Lower leg skin (tissue), 4 donors: ENCODE measurements at regions not wholly inside any gene's neighbourhood (a gene's known extent, or its start where the extent isn't known, plus 50 kb on each side); places are given as distances from the start of the nearest gene placed in this dataset.

ENCODE experiments used
- DNase-seq, 2 donors: peaks; one replicate each; pipeline ENCODE4 v3.0.0-alpha.2; 2019; ENCODE audit warnings: low spot score in 2 of 2
- H3K4me3 ChIP-seq: fragments of 200-600 bp; sonication (generic); 2 replicates; pipeline ENCODE4 v1.5.1; 2017; ENCODE audit warnings: mild to moderate bottlenecking, low read depth; ENCODE audit not compliant: poor library complexity, severe bottlenecking
- CTCF ChIP-seq, 3 donors: fragments of 450-650 bp; IDR thresholded peaks; one replicate each; pipeline ENCODE4 v1.5.1; 2016; ENCODE audit warnings: antibody characterized with exemption in 3 of 3, mild to moderate bottlenecking in 3 of 3, moderate library complexity in 2 of 3
- POLR2A ChIP-seq, 2 donors: fragments of 450-650 bp; IDR thresholded peaks; one replicate each; pipeline ENCODE4 v1.6.1; 2016 to 2017; ENCODE audit warnings: antibody characterized with exemption in 2 of 2, mild to moderate bottlenecking in 1 of 2, moderate library complexity in 1 of 2
- WGBS, 2 donors: methylation state at CpG; one replicate each; pipeline ENCODE4 v1.1.5; 2018; 5-methylcytosine and 5-hydroxymethylcytosine counted together
- intact Hi-C: fragments of 100-400 bp; cut with DNase I; formaldehyde crosslinking; loops from one replicate; pipeline ENCODE4 v1.15.0; 2023; ENCODE audit warnings: low total_unique reads

- 54 to 60% methylated on average over 2 of the region's 2 CpGs for WGBS, 2 donors
- H3K4me3 ChIP-seq, result no peak overlapping the region
- no peak for DNase-seq
- TF ChIP-seq CTCF (IDR thresholded peaks at IDR 0.05) (no peak), POLR2A (IDR thresholded peaks at IDR 0.05) (no peak)
- intact Hi-C loops, result no loop called here
Observed at GRCh38 chr2:57291209-57291608, 755.4 kb upstream of the VRK2 start.

- no peak for TF ChIP-seq POLR2A (IDR thresholded peaks at IDR 0.05)
- TF ChIP-seq CTCF (IDR thresholded peaks at IDR 0.05), result no peak
- intact Hi-C loops, result no loop called here
- H3K4me3 ChIP-seq, result no peak overlapping the region
- 94 to 99% methylated on average over 2 of the region's 2 CpGs for WGBS, 2 donors
- no peak for DNase-seq
Observed at GRCh38 chr2:57296795-57297517, 749.6 kb upstream of the VRK2 start.

GRCh38 chr2:57313678-57314077 lies 732.9 kb upstream of the VRK2 start:
- H3K4me3 ChIP-seq, result no peak overlapping the region
- intact Hi-C loops, result no loop called here
- no peak for TF ChIP-seq POLR2A (IDR thresholded peaks at IDR 0.05)
- no peak for TF ChIP-seq CTCF (IDR thresholded peaks at IDR 0.05)
- no peak for DNase-seq
- 84 to 92% methylated on average over 2 of the region's 2 CpGs for WGBS, 2 donors

- no peak overlapping the region for H3K4me3 ChIP-seq
Observed at GRCh38 chr2:57314682-57315081, 731.9 kb upstream of the VRK2 start.

GRCh38 chr2:57330447-57330846 lies 716.2 kb upstream of the VRK2 start:
- DNase-seq, result no peak
- no peak for TF ChIP-seq CTCF (IDR thresholded peaks at IDR 0.05)
- no peak for TF ChIP-seq POLR2A (IDR thresholded peaks at IDR 0.05)
- intact Hi-C loops, result no loop called here
- 28 to 41% methylated on average over 2 of the region's 2 CpGs for WGBS, 2 donors
- H3K4me3 ChIP-seq, result no peak overlapping the region

More at GRCh38 chr2:57314682-57315081, 731.9 kb upstream of the VRK2 start:
- TF ChIP-seq POLR2A (IDR thresholded peaks at IDR 0.05) (no peak), CTCF (IDR thresholded peaks at IDR 0.05) (no peak)
- no peak for DNase-seq
- intact Hi-C loops, result no loop called here

- WGBS, 2 donors, result 92 to 98% methylated on average over 1 of the region's 1 CpG
- no peak for DNase-seq
- TF ChIP-seq CTCF (IDR thresholded peaks at IDR 0.05) (no peak), POLR2A (IDR thresholded peaks at IDR 0.05) (no peak)
- intact Hi-C loops, result no loop called here
- H3K4me3 ChIP-seq, result no peak overlapping the region
Observed at GRCh38 chr2:57333221-57333620, 713.4 kb upstream of the VRK2 start.
